HEK293T (cell line): ENCODE measurements at regions not wholly inside any gene's neighbourhood (a gene's known extent, or its start where the extent isn't known, plus 50 kb on each side); places are given as distances from the start of the nearest gene placed in this dataset.

Experiments used
- CTCF ChIA-PET: fragments of 350-600 bp; formaldehyde crosslinking; extraction: SDS; loops from one replicate; lab custom pipeline; 2021; ENCODE audit warnings: antibody characterized with exemption, inconsistent platforms; lab: Yijun Ruan, JAX
- POLR2A ChIA-PET: fragments of 350-600 bp; formaldehyde crosslinking; extraction: SDS; loops from one replicate; lab custom pipeline; 2020; ENCODE audit warnings: antibody characterized with exemption, inconsistent platforms; lab: Yijun Ruan, JAX
- DNase-seq: peaks from one replicate; pipeline ENCODE4 v3.0.0; 2012; ENCODE audit warnings: mixed read lengths; ENCODE audit errors: extremely low spot score
- ARNT ChIP-seq: fragments of 450-650 bp; IDR thresholded peaks from 2 replicates; pipeline ENCODE4 v1.6.1; 2017; ENCODE audit warnings: mild to moderate bottlenecking
- BHLHE40 ChIP-seq: fragments of 450-650 bp; IDR thresholded peaks from 2 replicates; pipeline ENCODE4 v1.6.1; 2016; ENCODE audit warnings: mild to moderate bottlenecking, moderate library complexity, borderline replicate concordance
- CTBP1 ChIP-seq: fragments of 450-650 bp; IDR thresholded peaks from 2 replicates; pipeline ENCODE4 v1.6.1; 2016; ENCODE audit warnings: borderline replicate concordance
- ELF4 ChIP-seq: fragments of 450-650 bp; IDR thresholded peaks from 2 replicates; pipeline ENCODE4 v1.6.1; 2017; ENCODE audit warnings: antibody characterized with exemption
- FOXA1 ChIP-seq: fragments of 450-650 bp; IDR thresholded peaks from 2 replicates; pipeline ENCODE4 v1.6.1; 2016; ENCODE audit warnings: mild to moderate bottlenecking
- FOXK2 ChIP-seq: fragments of 450-650 bp; IDR thresholded peaks from 2 replicates; pipeline ENCODE4 v1.6.1; 2016; ENCODE audit warnings: mild to moderate bottlenecking
- FOXM1 ChIP-seq: fragments of 450-650 bp; IDR thresholded peaks from 2 replicates; pipeline ENCODE4 v1.6.1; 2017; ENCODE audit warnings: mild to moderate bottlenecking, borderline replicate concordance
- HDGF ChIP-seq: fragments of 450-650 bp; IDR thresholded peaks from 2 replicates; pipeline ENCODE4 v1.6.1; 2017; ENCODE audit warnings: antibody characterized with exemption, borderline replicate concordance
- L3MBTL2 ChIP-seq: fragments of 450-650 bp; conservative IDR thresholded peaks from 2 replicates; pipeline ENCODE4 v1.6.1; 2016; ENCODE audit warnings: mild to moderate bottlenecking
- LEF1 ChIP-seq: fragments of 450-650 bp; IDR thresholded peaks from 2 replicates; pipeline ENCODE4 v1.6.1; 2017; ENCODE audit warnings: mild to moderate bottlenecking, borderline replicate concordance
- NFRKB ChIP-seq: fragments of 450-650 bp; IDR thresholded peaks from 2 replicates; pipeline ENCODE4 v1.6.1; 2016; ENCODE audit warnings: mild to moderate bottlenecking, moderate library complexity
- SP1 ChIP-seq: fragments of 450-650 bp; IDR thresholded peaks from 2 replicates; pipeline ENCODE4 v1.6.1; 2017
- SUZ12 ChIP-seq: fragments of 450-650 bp; IDR thresholded peaks from 2 replicates; pipeline ENCODE4 v1.6.1; 2016; ENCODE audit warnings: mild to moderate bottlenecking
- TARDBP ChIP-seq: fragments of 450-650 bp; IDR thresholded peaks from 2 replicates; pipeline ENCODE4 v1.6.1; 2016
- ZNF384 ChIP-seq: fragments of 450-650 bp; IDR thresholded peaks from 2 replicates; pipeline ENCODE4 v1.6.1; 2016
- TF ChIP-seq, protein P1 (sequence below): fragments of 450-650 bp; IDR thresholded peaks from 2 replicates; pipeline ENCODE4 v1.6.1; 2016

DNA sequence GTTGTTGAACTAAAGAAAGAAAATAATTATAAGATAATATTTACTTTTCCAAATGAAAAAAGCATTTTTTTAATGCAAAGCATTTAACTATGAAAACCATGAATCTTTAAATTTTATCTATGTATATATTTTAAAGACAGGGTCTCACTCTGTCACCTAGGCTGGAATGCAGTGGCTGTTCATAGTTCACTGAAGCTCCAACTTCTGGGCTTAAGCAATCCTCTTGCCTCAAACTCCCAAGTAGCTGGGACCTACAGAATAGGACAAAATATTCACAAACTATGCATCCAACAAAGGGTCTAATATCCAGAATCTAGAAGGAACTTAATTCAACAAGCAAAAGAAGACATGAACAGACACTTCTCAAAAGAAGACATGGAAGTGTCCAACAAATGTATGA, 55.9 kb upstream of the ALB start:
- DNase-seq, result no peak
- ChIA-PET POLR2A (no interaction called here), CTCF (no interaction called here)
- no peak for TF ChIP-seq ARNT
- no peak for TF ChIP-seq FOXA1
- no peak for TF ChIP-seq SUZ12

DNA sequence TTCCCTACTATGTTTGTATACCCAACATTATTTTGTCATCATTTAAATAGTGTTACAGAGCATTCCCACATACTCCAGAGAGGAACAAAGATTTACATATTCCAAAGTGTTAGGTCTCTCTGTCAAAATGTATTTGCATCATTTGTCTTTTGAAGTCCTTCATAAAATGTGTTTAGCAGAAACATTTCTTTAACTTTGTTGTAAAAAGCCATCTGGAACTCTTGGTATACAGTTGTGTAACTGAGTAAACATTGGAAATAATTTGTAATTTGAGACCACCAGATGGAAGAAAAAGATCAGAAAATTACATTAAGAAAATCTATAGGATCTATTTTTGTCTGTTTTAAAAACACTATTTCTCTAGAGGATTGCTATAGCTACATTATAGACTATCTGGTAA, 56.6 kb upstream of the ALB start:
- DNase-seq, result no peak
- CTCF ChIA-PET, result no interaction called here
- POLR2A ChIA-PET, result no interaction called here
- TF ChIP-seq ZNF384, result no peak
- TF ChIP-seq LEF1, result no peak
- TF ChIP-seq L3MBTL2, result no peak
- no peak for TF ChIP-seq NFRKB
- TF ChIP-seq, protein P1, sequence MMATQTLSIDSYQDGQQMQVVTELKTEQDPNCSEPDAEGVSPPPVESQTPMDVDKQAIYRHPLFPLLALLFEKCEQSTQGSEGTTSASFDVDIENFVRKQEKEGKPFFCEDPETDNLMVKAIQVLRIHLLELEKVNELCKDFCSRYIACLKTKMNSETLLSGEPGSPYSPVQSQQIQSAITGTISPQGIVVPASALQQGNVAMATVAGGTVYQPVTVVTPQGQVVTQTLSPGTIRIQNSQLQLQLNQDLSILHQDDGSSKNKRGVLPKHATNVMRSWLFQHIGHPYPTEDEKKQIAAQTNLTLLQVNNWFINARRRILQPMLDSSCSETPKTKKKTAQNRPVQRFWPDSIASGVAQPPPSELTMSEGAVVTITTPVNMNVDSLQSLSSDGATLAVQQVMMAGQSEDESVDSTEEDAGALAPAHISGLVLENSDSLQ, result no peak

DNA sequence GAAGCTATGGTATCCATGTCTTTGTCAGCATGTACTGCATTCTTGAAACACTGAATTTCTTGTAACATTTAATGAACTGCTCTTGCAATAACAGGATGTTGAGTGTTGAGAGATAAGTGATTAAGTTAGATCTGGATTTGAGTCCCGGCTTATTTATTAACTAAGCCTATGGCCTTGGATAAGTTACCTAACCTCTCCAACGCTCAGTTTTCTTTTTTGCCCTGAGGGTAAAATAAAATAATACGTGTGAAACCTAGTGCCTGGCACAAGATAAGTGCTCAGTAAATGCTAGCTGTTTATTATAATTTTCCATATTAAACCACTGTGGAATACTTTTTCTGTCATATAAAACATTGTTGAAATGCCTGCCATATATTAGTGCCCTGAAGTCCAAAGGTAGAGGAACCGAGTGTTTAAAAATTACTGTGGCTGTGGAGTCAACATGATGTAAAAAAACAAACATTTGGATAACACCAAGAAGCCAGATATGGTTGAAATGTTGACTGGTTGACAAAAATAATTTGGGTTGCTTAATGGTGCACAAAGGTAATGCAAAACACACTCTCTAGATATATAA, 58.6 kb upstream of the ALB start:
- ChIA-PET POLR2A (no interaction called here), CTCF (interaction anchor here (0.5 kb wide), 1 partner anchor 230 kb away, joined by 3 read pairs; no protein-coding TSS in a partner anchor)
- TF ChIP-seq TARDBP, result no peak
- no peak for TF ChIP-seq BHLHE40
- no peak for TF ChIP-seq HDGF
- no peak for TF ChIP-seq CTBP1
- no peak for TF ChIP-seq LEF1
- TF ChIP-seq ZNF384, result no peak
- no peak for TF ChIP-seq SP1
- TF ChIP-seq, protein P1, result no peak
- TF ChIP-seq SUZ12, result no peak
- TF ChIP-seq ELF4, result no peak
- TF ChIP-seq L3MBTL2, result no peak
- TF ChIP-seq FOXA1, result no peak
- no peak for TF ChIP-seq FOXK2
- TF ChIP-seq FOXM1, result no peak
- TF ChIP-seq ARNT, result no peak
- no peak for TF ChIP-seq NFRKB
- DNase-seq, result no peak

DNA sequence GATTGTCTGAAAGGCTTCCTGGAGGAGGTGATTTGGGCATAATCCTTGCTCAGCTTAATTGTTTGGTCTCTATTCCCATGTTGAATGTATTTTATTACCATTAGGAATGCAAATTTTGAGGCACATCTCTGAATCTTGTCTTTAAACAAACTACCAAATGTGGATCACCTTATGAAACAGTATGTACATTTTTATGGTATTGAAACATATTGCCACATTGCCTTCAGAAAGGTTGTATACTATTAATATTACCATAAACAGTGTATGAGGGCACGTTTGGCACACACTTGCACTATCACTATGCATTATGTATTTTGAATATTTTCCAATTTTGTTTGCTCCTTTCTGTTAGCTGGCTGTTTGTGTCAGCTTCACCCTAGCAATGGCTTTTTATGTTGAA, 60.0 kb upstream of the ALB start:
- CTCF ChIA-PET, result no interaction called here
- TF ChIP-seq SP1 (no peak), BHLHE40 (no peak), HDGF (no peak), TARDBP (no peak), CTBP1 (no peak), NFRKB (no peak), ELF4 (no peak), ARNT (no peak), FOXK2 (no peak), FOXM1 (no peak)
- TF ChIP-seq, protein P1, result no peak
- no peak for DNase-seq
- POLR2A ChIA-PET, result no interaction called here

DNA sequence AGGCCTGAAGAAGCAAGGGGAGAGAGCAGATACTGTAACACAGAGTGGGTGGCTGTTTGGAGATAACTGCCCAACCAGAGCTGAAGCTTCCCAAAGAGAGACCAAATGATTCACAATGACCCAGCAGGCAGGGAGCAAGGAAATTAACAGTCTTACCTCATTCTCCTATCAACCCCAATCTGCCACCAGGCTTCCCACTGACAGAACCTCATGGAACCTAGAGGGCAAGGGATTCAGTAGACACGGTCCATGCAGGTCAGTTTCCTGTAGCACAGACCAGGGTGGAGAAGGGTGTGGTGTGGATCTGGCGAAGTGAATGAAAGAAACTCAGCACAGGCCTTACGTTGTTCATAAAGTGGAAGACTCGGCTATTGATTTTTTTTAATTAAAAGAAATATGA, 60.7 kb upstream of the ALB start:
- ChIA-PET CTCF (no interaction called here), POLR2A (no interaction called here)
- TF ChIP-seq TARDBP (no peak), NFRKB (no peak), CTBP1 (no peak), HDGF (no peak), ARNT (no peak), LEF1 (no peak), BHLHE40 (no peak), ZNF384 (no peak), L3MBTL2 (no peak)
- TF ChIP-seq, protein P1, result no peak
- no peak for DNase-seq

DNA sequence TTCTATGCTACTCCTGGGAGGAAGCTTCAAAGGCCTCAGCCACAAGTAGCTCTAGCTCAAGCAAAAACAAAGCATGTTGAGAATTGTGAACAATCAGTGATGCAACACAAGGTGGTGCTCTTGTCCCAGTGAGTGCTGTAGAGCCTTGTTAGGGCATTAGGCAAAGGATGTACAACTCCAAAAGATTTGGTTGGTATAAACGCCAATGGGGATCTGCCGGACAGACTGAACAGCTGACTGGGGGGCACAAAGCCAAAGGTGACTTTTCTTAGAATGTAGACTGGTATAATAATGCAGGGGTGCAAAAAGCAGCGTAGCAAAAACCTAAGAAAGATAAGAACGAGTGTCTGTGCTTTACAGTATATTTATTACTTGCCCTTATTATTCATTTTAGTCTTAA, 62.6 kb upstream of the ALB start:
- POLR2A ChIA-PET, result no interaction called here
- TF ChIP-seq SP1 (no peak), ELF4 (no peak), TARDBP (no peak), FOXM1 (no peak), HDGF (no peak), BHLHE40 (no peak), L3MBTL2 (no peak), NFRKB (no peak), LEF1 (no peak), CTBP1 (no peak), ARNT (no peak), FOXK2 (no peak), ZNF384 (no peak)
- TF ChIP-seq, protein P1, result no peak
- DNase-seq, result peak; percentile 49
- CTCF ChIA-PET, result interaction anchor here (0.6 to 1.8 kb wide), 12 partner anchors 9 to 1028 kb away, joined by 3 to 16 read pairs (median 4); no protein-coding TSS in a partner anchor
